Ovary (tissue), 3 donors: ENCODE measurements at regions not wholly inside any gene's neighbourhood (a gene's known extent, or its start where the extent isn't known, plus 50 kb on each side); places are given as distances from the start of the nearest gene placed in this dataset.

Source experiments
- POLR2A ChIP-seq: fragments of 450-650 bp; IDR thresholded peaks from one replicate; pipeline ENCODE4 v1.6.1; 2017; ENCODE audit warnings: antibody characterized with exemption, mild to moderate bottlenecking, moderate library complexity
- TF ChIP-seq, protein P1 (sequence below), 3 donors: fragments of 450-650 bp in 2 of 3; fragments of 200-600 bp in 1 of 3; IDR thresholded peaks; one replicate each; pipeline versions ENCODE4 v1.5.1 to v1.8.0; 2016 to 2022; ENCODE audit warnings: antibody characterized with exemption in 3 of 3, mild to moderate bottlenecking in 1 of 3
- donor health status: DM: no; HTN: no; CAD: no.

DNA sequence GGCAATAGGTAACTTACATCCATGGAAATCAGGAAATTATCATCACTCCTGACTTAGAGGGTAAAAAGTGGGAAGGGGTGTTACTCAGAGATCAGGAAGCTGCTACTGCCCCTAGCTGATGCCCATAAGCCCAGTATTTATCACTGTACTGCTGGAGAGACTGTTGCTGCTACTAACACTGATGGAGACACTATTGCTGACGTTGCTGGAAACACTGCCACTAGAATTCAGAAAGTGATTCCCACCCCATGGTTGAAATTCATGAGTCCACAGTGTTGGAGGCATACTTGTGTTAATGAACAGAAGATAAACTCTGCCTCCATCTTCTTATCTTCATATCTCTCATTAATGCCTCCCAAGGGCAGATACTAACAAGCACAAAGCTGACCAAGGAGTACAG lies 97.6 kb downstream of the MTX3 start:
- TF ChIP-seq, protein P1, sequence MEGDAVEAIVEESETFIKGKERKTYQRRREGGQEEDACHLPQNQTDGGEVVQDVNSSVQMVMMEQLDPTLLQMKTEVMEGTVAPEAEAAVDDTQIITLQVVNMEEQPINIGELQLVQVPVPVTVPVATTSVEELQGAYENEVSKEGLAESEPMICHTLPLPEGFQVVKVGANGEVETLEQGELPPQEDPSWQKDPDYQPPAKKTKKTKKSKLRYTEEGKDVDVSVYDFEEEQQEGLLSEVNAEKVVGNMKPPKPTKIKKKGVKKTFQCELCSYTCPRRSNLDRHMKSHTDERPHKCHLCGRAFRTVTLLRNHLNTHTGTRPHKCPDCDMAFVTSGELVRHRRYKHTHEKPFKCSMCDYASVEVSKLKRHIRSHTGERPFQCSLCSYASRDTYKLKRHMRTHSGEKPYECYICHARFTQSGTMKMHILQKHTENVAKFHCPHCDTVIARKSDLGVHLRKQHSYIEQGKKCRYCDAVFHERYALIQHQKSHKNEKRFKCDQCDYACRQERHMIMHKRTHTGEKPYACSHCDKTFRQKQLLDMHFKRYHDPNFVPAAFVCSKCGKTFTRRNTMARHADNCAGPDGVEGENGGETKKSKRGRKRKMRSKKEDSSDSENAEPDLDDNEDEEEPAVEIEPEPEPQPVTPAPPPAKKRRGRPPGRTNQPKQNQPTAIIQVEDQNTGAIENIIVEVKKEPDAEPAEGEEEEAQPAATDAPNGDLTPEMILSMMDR (IDR thresholded peaks at IDR 0.05) = no peak
- no peak for TF ChIP-seq POLR2A
